Smooth muscle cell (in vitro differentiated cells): ENCODE measurements at regions not wholly inside any gene's neighbourhood (a gene's known extent, or its start where the extent isn't known, plus 50 kb on each side); places are given as distances from the start of the nearest gene placed in this dataset.

Experiments used
- DNase-seq: peaks from one replicate; lab custom pipeline; 2025; ENCODE audit not compliant: unreplicated experiment; lab: John Stamatoyannopoulos, UW
- H2AFZ ChIP-seq: fragments of 200-600 bp; sonication (generic); 2 replicates; pipeline ENCODE4 v1.6.0; 2016; ENCODE audit warnings: antibody characterized with exemption, low read depth, mild to moderate bottlenecking
- H3F3A ChIP-seq: fragments of 200-600 bp; sonication (generic); 2 replicates; pipeline ENCODE4 v1.6.0; 2017; ENCODE audit warnings: antibody characterized with exemption, low read depth
- H3K27ac ChIP-seq: fragments of 200-600 bp; sonication (generic); 2 replicates; pipeline ENCODE4 v1.5.1; 2016; ENCODE audit warnings: low read depth, mild to moderate bottlenecking
- H3K27me3 ChIP-seq: fragments of 200-600 bp; sonication (generic); 2 replicates; pipeline ENCODE4 v1.6.1; 2016; ENCODE audit warnings: low read depth, mild to moderate bottlenecking
- H3K36me3 ChIP-seq: fragments of 200-600 bp; sonication (generic); 2 replicates; pipeline ENCODE4 v1.5.1; 2016; ENCODE audit warnings: low read depth
- H3K4me1 ChIP-seq: fragments of 200-600 bp; sonication (generic); 2 replicates; pipeline ENCODE4 v1.5.1; 2016; ENCODE audit warnings: low read depth
- H3K4me2 ChIP-seq: fragments of 200-600 bp; sonication (generic); 2 replicates; pipeline ENCODE4 v1.6.0; 2016; ENCODE audit warnings: mild to moderate bottlenecking
- H3K4me3 ChIP-seq: fragments of 200-600 bp; sonication (generic); 2 replicates; pipeline ENCODE4 v1.5.1; 2016; ENCODE audit warnings: mild to moderate bottlenecking
- H3K79me2 ChIP-seq: fragments of 200-600 bp; sonication (generic); 2 replicates; pipeline ENCODE4 v1.6.0; 2016; ENCODE audit warnings: low read depth, mild to moderate bottlenecking
- H3K9ac ChIP-seq: fragments of 200-600 bp; sonication (generic); 2 replicates; pipeline ENCODE4 v1.6.0; 2016; ENCODE audit warnings: low read depth
- H3K9me3 ChIP-seq: fragments of 200-600 bp; sonication (generic); replicated peaks from 2 replicates; pipeline ENCODE4 v1.5.1; 2016; ENCODE audit warnings: low read depth
- H4K20me1 ChIP-seq: fragments of 200-600 bp; sonication (generic); 2 replicates; pipeline ENCODE4 v1.6.0; 2016; ENCODE audit warnings: low read depth
- WGBS: methylation state at CpG from one replicate; pipeline ENCODE4 v1.1.7; 2016; ENCODE audit warnings: low lambda C conversion rate; 5-methylcytosine and 5-hydroxymethylcytosine counted together
- TF ChIP-seq, protein P1 (sequence below): fragments of 200-600 bp; sonication (generic); IDR thresholded peaks from 2 replicates; pipeline ENCODE4 v1.5.1; 2017; ENCODE audit warnings: borderline replicate concordance, mild to moderate bottlenecking, antibody characterized with exemption; ENCODE audit not compliant: insufficient read depth, poor library complexity, severe bottlenecking

DNA sequence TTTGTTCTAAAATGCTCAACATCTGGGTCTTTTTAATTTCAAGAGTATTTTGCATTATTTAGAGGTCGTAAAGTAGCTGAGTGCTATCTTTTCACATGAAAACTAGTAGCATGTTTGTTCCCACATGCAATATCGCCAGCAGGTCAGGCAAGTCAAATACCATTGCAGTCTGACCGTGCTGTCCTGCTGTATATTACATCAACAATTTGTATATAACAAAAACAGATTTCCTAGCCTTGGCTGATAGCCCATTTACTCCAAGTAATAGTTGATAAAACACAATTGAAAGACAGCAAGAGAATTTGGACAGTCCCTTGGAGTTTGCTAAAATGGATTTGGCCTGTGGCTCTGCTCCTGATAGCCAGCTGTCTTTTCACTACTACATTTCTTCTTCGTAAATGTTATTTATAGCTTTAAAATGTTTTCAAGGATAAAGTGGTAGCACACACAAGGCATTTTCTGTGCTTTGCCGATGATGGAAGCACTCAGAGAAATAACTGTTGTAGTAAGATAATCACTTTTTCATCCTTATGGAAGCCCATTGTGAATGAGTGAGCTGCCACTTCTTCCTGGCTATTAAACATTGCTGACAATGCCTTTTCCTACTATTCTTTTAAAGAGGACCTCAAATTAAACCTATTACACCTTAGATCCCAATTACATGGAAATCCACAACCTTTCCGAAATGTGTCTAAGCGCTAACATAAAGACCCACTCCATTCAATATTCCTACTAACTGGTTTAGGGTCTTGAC lies 992.1 kb downstream of the MAT2B start:
- H3K9me3 ChIP-seq: no peaks in the 10 kb centered on the region
- no peaks in the 10 kb centered on the region for H3K79me2 ChIP-seq
- no peak overlapping the region for H3K27ac ChIP-seq
- H3F3A ChIP-seq: no peaks in the 10 kb centered on the region
- no peaks in the 10 kb centered on the region for H3K27me3 ChIP-seq
- TF ChIP-seq, protein P1, sequence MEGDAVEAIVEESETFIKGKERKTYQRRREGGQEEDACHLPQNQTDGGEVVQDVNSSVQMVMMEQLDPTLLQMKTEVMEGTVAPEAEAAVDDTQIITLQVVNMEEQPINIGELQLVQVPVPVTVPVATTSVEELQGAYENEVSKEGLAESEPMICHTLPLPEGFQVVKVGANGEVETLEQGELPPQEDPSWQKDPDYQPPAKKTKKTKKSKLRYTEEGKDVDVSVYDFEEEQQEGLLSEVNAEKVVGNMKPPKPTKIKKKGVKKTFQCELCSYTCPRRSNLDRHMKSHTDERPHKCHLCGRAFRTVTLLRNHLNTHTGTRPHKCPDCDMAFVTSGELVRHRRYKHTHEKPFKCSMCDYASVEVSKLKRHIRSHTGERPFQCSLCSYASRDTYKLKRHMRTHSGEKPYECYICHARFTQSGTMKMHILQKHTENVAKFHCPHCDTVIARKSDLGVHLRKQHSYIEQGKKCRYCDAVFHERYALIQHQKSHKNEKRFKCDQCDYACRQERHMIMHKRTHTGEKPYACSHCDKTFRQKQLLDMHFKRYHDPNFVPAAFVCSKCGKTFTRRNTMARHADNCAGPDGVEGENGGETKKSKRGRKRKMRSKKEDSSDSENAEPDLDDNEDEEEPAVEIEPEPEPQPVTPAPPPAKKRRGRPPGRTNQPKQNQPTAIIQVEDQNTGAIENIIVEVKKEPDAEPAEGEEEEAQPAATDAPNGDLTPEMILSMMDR: no peak
- H3K36me3 ChIP-seq: no peaks in the 10 kb centered on the region
- H3K4me1 ChIP-seq: no peaks in the 10 kb centered on the region
- no peak overlapping the region for H3K4me3 ChIP-seq
- 82% methylated on average over 7 of the region's 7 CpGs for WGBS
- no peak overlapping the region for H2AFZ ChIP-seq
- H4K20me1 ChIP-seq: no peaks in the 10 kb centered on the region
- H3K4me2 ChIP-seq: no peak overlapping the region
- H3K9ac ChIP-seq: no peak overlapping the region
- no peak for DNase-seq

DNA sequence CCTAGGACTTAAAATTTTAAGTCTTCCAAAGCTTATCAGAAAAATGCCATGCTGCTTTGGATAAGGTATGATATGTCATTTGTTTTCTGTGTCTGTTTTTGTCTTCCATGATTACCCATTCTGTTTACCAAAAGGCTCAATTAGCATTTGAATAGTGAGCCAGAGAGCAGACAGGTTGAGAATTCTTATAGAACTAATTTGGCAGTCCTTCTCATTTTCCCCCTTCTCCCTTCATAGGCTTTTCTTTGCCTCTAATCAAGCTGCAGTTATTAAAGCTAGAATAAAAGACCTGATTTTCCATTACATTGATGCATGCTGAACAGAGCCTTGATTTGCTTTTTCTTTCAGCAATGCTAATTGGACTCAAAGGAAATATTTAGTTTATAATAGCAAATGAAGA lies 993.0 kb downstream of the MAT2B start:
- H3K4me3 ChIP-seq: no peak overlapping the region
- H3K4me1 ChIP-seq: no peaks in the 10 kb centered on the region
- no peaks in the 10 kb centered on the region for H3K36me3 ChIP-seq
- H3F3A ChIP-seq: no peaks in the 10 kb centered on the region
- no peak overlapping the region for H3K27ac ChIP-seq
- H3K79me2 ChIP-seq: no peaks in the 10 kb centered on the region
- no peak overlapping the region for H3K4me2 ChIP-seq
- H3K9me3 ChIP-seq: no peaks in the 10 kb centered on the region
- no peak overlapping the region for H2AFZ ChIP-seq
- TF ChIP-seq, protein P1: no peak
- DNase-seq: no peak
- no peak overlapping the region for H3K9ac ChIP-seq
- no peaks in the 10 kb centered on the region for H3K27me3 ChIP-seq
- no peaks in the 10 kb centered on the region for H4K20me1 ChIP-seq

DNA sequence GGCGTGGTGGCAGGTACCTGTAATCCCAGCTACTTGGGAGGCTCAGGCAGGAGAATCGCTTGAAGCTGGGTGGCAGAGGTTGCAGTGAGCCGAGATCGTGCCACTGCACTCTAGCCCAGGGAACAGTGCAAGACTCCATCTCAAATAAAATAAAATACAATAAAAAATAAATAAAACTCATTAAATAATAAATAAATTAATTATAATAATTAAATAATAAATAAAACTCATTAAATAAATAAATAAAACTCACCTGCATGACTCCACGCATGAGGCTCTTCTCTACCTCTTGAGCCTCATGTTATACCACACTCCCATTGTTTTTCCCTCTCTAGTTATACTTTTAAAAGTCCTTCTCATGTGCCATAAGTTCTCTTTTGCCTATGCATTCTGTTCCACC lies 995.4 kb downstream of the MAT2B start:
- H3K4me3 ChIP-seq: no peak overlapping the region
- H3F3A ChIP-seq: no peaks in the 10 kb centered on the region
- H3K27ac ChIP-seq: no peak overlapping the region
- TF ChIP-seq, protein P1: no peak
- H3K4me1 ChIP-seq: no peaks in the 10 kb centered on the region
- WGBS: 97% methylated on average over 5 of the region's 5 CpGs
- no peak overlapping the region for H2AFZ ChIP-seq
- DNase-seq: no peak
- no peaks in the 10 kb centered on the region for H3K9me3 ChIP-seq
- H4K20me1 ChIP-seq: no peaks in the 10 kb centered on the region
- H3K4me2 ChIP-seq: no peak overlapping the region
- H3K79me2 ChIP-seq: no peaks in the 10 kb centered on the region
- H3K9ac ChIP-seq: no peak overlapping the region
- no peaks in the 10 kb centered on the region for H3K27me3 ChIP-seq
- no peaks in the 10 kb centered on the region for H3K36me3 ChIP-seq

DNA sequence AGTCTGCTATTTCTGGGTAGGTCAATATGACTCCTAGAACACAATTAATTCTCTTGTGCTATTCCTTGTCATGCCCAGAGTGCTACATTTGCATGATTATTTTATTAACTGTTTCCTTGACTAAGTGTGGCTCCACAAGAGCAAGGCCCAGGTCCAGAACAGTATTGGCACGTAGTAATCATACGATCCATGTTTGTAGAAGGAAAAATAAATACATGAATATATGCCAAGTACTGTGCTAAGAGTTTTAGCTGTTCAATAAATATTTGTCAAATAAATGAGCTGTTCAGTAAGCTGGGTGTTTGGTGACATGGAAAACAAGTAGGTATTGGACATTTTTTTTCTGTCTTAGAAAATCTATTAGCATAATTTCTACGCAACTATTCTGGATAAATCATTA lies 995.9 kb downstream of the MAT2B start:
- H4K20me1 ChIP-seq: no peaks in the 10 kb centered on the region
- no peak overlapping the region for H3K9ac ChIP-seq
- H3K36me3 ChIP-seq: no peaks in the 10 kb centered on the region
- no peak for DNase-seq
- no peak overlapping the region for H3K4me3 ChIP-seq
- no peak overlapping the region for H2AFZ ChIP-seq
- whole genome bisulfite sequencing: 90% methylated on average over 3 of the region's 3 CpGs
- H3F3A ChIP-seq: no peaks in the 10 kb centered on the region
- no peaks in the 10 kb centered on the region for H3K79me2 ChIP-seq
- H3K27ac ChIP-seq: no peak overlapping the region
- H3K9me3 ChIP-seq: no peaks in the 10 kb centered on the region
- no peaks in the 10 kb centered on the region for H3K4me1 ChIP-seq
- H3K4me2 ChIP-seq: no peak overlapping the region
- TF ChIP-seq, protein P1: no peak
- H3K27me3 ChIP-seq: no peaks in the 10 kb centered on the region
